Upper lobe of left lung (tissue), 4 donors: ENCODE measurements at regions not wholly inside any gene's neighbourhood (a gene's known extent, or its start where the extent isn't known, plus 50 kb on each side); places are given as distances from the start of the nearest gene placed in this dataset.
"Not testable (repeated sequence)": the region's sequence is repeated elsewhere in the genome, so short reads cannot be mapped to it uniquely, and the experiment has no call there.

ENCODE experiments used
- CTCF ChIP-seq, 6 experiments: fragments of 450-650 bp in 4 of 6; fragments of 200-600 bp in 2 of 6; sonication (generic) in 2 of 6; IDR thresholded peaks; one replicate each; pipeline ENCODE4 v1.5.1; 2016 to 2019; ENCODE audit warnings: antibody characterized with exemption in 6 of 6
- POLR2A ChIP-seq, 4 donors: fragments of 450-650 bp; IDR thresholded peaks; one replicate each; pipeline ENCODE4 v1.5.1; 2016 to 2017; ENCODE audit warnings: antibody characterized with exemption in 4 of 4, mild to moderate bottlenecking in 2 of 4

- not testable (repeated sequence) for TF ChIP-seq CTCF, POLR2A (IDR thresholded peaks at IDR 0.05)
Measured at GRCh38 chr5:163340378-163340777, 97.0 kb upstream of the CCNG1 start.
